EL (cell line): ENCODE measurements at regions not wholly inside any gene's neighbourhood (a gene's known extent, or its start where the extent isn't known, plus 50 kb on each side); places are given as distances from the start of the nearest gene placed in this dataset.
A peak's percentile ranks its signal among the peaks of the same experiment; 100 is the strongest.
"Not testable (repeated sequence)": the region's sequence is repeated elsewhere in the genome, so short reads cannot be mapped to it uniquely, and the experiment has no call there.

Experiments used
- DNase-seq: peaks from one replicate; pipeline ENCODE4 v3.0.0-alpha.2; 2016

DNA sequence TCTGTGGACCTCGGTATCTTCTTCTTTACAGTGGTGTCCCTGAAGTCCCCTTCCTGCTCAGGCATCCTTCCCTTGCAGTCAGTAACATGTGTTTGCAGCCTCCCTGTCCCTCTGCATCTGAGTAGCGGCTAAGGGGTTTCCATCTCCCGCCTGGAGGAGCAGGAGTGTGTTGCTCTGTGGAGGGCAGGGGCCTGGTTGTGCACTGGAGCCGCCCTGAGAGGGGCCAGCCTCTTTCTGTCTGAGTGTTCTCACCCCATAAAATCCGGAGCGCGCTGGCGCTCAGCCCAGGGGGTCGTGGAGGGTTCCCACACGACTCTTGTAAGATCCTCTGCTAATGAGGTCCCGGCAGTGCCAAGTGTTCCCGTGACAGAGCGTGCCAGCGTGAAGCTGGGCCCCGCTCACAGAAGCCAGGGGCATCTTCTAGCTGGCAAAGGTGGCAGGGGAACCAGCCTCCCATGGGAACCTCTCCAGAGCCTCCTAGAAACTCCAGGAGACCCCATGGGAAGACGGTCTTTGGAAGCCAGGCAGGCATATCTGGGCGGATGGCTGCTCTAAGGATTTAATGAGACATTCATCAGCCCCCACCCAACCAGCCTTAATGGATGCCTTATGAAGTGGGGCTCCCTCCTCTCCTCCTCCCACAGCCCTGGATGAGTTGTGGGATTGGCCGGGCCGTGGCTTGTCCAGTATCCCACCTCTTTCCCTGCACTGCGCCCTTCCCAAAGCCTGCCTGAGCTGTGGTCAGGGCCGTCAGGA is 91.4 kb upstream of the GSE1 start:
- no peak for DNase-seq

DNA sequence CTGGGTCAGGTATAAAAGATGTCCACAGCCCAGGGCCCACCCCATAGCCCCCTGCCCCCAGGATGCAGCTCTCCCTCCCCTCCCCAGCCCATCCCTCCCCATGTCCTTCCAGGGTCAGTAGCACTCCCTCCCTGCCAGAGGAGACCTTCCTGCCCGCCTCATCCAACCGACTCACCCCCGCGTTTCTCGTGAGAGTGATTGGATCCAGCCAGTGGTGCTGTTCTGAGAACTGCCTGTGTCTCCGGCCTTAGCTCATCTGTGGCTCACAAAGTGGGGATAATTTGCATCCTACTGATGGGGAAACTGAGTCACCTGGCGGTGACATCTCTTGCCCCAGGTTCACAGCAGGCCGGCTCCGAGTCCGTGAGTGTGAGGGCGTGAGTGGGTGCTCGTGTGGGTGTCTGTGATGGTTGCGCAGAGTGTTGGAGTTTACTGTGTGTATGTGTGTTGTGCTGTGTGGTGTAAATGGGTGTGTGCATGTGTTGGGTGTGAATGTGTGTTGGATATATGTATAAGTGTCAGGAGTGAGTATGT is 90.7 kb upstream of the GSE1 start:
- no peak for DNase-seq

DNA sequence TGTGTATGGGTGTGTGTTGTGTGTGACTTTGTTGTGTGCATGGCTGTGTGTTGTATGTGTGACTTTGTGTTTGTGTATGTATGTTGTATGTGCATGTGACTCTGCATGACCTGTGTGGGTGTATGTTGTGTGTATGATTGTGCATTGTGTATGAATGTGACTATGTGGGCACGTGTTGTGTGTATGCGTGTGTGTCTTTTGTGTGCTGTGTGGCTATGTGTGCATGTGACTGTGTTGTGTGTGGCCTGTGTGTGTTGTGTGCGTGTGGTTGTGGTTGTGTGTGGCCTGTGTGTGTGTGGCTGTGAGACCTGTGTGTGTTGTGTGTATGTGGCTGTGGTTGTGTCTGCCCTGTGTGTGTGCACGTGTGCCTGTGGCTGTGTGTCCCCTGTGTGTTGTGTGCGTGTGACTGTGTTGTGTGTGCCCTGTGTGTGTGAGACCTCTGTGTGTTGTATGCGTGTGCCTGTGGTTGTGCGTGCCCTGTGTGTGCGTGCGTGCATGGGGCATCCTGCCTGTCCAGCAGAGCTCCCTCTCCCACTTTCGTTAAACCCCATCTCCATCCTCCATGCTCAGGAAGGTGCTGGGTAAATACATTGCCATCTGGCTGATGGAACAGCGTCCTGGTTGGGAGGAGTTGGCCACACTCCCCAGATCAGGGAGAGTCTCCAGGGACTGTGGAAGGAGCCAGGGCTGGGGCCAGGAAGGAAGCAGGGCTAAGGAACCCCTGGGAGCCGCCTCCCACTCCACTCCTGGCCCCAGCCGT is 90.1 kb upstream of the GSE1 start:
- peak; percentile 10 for DNase-seq

DNA sequence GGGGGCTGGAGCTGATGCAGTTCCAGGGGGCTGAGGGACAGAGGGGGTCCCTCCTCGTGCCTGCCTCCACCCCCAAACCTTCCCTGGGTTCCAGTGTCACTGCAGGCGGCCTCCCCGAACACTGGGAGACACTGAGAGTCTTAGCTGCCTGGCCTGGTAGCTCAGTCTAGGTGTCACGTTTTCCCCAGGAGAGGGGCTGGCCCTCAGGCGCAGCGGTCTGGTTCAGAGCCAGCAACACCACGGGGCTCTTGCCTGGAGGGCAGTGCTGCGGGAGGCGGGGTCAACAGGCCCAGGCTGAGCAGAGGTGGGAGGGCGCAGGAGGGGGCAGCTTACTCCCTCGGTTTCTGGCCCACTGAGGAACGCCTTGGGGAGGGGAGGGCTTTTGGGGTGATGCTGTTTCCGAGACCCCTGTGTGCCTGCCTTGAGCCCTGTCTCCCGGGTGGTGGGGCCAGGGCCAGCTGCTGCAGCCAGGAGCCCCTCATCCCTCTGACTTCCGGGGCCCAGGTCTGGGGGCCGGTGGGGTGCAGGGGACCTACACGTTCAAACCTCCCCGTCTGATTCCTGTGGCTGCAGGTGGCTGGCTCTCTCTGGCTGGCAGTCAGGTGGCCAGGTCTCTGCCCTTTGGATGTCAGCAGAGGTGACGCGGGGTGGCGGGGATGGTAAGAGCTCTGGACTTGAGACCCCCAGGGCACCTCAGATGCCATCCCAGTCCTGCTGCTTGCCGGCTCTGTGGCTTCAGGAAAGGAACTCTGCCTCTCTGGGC is 89.3 kb upstream of the GSE1 start:
- DNase-seq: peak; percentile 8

DNA sequence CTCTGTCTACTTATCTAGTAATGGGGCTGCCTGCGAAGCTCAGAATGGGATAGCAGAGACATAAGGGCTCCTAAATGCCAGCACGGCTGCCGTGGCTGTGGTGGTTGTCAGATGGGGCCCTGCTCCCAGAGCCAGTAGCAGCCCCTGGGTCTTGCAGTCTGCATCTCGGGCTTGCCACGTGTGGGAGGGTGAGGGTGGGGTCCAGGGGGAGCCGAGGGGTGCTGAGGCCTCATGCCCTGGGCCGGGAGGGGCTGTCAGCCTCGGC is 88.8 kb upstream of the GSE1 start:
- no peak for DNase-seq

DNA sequence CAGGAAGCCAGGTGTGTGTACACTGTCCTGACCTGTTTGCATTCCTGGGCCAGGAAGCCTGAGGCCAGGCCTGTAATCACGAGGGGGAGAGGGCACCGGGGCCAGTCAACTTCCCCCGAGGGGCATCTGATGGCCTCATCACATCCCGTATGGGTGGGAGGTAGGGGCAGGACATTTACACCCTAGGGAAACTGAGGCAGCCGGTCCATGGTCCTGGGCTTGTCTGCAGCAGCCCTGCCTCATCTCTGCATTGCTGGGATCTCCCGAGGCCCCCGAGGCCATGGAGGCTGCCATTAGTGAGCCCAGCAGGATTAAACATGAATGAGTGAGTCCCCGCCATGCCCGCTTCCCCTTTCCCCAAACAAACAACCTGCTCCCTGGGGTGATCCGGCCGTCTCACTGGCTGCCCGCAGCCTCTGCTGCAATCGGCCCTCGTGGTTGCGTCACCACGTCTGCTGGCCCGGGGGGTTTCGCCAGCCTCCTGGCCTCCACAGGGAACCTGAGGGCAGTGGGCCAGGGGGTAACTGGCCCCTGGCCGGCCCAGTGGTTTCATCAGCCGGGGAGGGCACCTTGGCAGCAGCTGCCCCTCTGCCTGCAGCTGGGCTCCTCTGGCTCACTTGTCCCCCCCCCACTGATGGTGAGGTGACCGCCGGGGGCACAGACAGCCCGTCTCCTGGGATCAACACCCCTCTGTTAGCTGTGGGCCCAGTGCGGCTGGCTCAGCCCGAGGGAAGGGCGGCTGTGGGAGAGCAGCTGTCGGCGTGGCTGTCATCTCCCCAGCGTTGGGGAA is 88.3 kb upstream of the GSE1 start:
- no peak for DNase-seq

DNA sequence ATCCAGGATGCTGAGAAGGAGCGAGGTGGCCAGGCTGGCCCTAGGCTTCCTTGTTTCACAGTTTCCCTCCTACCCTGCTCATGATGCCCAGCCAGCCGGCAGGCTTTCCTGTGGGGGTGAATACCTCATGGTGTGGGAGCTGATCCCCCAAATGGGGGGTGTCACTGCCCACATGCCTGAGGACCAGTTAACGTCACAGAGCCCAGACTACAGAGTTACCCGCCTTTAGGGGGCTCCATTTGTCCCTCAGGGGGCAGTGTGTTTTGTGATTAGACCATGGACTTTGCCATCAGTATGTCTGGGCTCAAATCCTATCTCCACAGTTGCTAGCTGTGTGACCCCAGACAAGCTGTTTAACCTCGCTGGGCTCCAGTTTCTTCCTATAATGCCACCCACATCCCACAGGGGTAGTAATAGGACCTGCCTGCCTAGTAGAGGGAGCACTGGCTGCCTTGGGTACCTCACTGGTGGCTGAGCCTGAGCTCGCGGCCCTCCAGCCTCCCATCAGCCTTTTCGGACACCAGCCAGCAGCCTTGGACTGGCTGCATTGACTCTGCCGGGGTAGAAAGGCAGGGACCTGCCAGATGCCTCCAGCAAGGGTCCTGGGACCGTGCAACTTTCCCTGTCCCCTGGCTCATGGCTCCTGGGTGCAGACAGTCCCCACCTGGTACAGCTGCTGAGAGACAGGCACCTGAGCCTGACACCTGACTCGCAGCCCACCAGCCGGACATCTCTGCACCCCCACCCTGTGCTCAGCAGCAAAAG is 87.5 kb upstream of the GSE1 start:
- DNase-seq: no peak

DNA sequence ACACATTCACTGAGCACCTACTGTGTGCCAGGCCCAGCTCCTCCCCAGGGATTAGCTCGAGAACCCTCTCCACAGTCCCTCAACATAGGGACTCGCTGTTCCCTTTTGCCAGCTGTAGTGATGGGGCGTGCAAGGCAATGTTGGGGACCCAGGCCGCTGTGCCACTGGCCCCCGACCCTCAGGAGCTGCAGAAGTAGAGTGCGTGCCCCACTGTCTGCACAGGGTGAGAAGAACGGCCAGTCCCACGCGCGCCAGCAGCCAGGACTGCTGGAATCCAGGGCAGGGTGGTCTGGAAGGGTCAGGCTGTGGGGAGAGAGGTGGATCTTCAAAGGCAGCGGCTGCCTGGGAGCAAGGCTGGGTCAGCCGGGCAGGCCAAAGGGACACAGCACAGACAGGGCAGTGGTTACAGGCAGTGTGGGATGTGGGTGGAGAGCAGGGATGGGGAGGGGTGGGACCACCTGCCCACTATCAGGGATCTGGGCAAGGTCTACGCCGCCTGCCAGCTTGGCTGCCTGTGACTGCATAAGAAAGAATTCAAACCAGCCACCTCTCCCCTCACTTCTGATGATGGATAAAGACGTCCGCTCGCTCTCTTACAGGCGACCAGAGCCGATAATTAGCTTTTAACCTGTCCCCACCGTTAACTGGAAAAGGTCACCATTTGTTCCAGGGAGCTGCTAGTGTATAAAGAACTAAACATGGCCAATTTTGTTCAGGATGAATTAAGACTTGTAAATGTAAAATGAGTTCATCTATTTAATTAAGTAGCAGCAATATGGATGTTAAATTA is 86.7 kb upstream of the GSE1 start:
- DNase-seq: no peak

GRCh38 chr16:85527042-85527766 is 85.9 kb upstream of the GSE1 start:
- DNase-seq: no peak

- DNase-seq: no peak
Observed at GRCh38 chr16:85527767-85528297, 85.3 kb upstream of the GSE1 start.

- DNase-seq: no peak
Observed at GRCh38 chr16:85528528-85529387, 84.4 kb upstream of the GSE1 start.

GRCh38 chr16:85529489-85530369 is 83.4 kb upstream of the GSE1 start:
- no peak for DNase-seq

GRCh38 chr16:85530370-85530739 is 82.8 kb upstream of the GSE1 start:
- no peak for DNase-seq

- no peak for DNase-seq
Observed at GRCh38 chr16:85531516-85531915, 81.6 kb upstream of the GSE1 start.

- no peak for DNase-seq
Observed at GRCh38 chr16:85532147-85532546, 81.0 kb upstream of the GSE1 start.

DNA sequence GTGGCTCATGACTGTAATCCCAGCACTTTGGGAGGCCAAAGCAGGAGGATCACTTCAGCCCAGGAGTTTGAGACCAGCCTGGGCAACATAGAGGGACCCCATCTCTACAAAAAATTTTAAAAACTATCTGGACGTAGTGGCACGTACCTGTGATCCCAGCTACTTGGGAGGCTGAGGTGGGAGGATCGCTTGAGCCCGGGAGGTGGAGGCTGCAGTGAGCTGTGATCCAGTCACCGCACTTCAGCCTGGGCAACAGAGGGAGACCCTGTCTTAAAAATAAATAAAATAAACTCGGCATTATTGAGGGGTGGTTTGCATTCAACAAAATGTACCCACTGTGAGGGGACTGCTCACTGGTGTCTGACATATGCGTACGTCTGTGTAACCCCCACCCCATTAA is 79.5 kb upstream of the GSE1 start:
- not testable (repeated sequence) for DNase-seq

GRCh38 chr16:85534536-85535351 is 78.4 kb upstream of the GSE1 start:
- no peak for DNase-seq
